SK-N-SH (cell line): ENCODE measurements at regions not wholly inside any gene's neighbourhood (a gene's known extent, or its start where the extent isn't known, plus 50 kb on each side); places are given as distances from the start of the nearest gene placed in this dataset.

Source experiments
- CHD2 ChIP-seq: fragments of 150-350 bp; IDR thresholded peaks from 2 replicates; pipeline ENCODE4 v1.6.1; 2018; ENCODE audit warnings: low read length; ENCODE audit not compliant: partially characterized antibody
- EP300 ChIP-seq, 2 experiments: IDR thresholded peaks; 2 replicates each; pipeline versions ENCODE4 v1.4.0 to v1.6.1; 2012; ENCODE audit warnings: borderline replicate concordance in 1 of 2, low read depth in 1 of 2, low read length in 1 of 2
- EZH2phosphoT487 ChIP-seq: fragments of 200-600 bp; sonication (generic); IDR thresholded peaks from 2 replicates; pipeline ENCODE4 v1.6.1; 2017; ENCODE audit warnings: low read depth, mixed run types, mild to moderate bottlenecking, antibody characterized with exemption, moderate library complexity, borderline replicate concordance
- FOXJ3 ChIP-seq: sonication (generic); formaldehyde crosslinking; IDR thresholded peaks from 2 replicates; pipeline ENCODE4 v1.5.1; 2020; ENCODE audit warnings: mild to moderate bottlenecking, missing genetic modification reagents
- MEF2A ChIP-seq: IDR thresholded peaks from 2 replicates; pipeline ENCODE4 v1.4.0; 2012; ENCODE audit warnings: low read depth, borderline replicate concordance
- MXI1 ChIP-seq: IDR thresholded peaks from 2 replicates; pipeline ENCODE4 v1.6.1; 2012; ENCODE audit warnings: mild to moderate bottlenecking, low read depth, low read length, improper control_type of control experiment
- NRF1 ChIP-seq: IDR thresholded peaks from 2 replicates; pipeline ENCODE4 v1.6.1; 2012; ENCODE audit warnings: low read depth, mild to moderate bottlenecking, low read length
- POLR2AphosphoS5 ChIP-seq: IDR thresholded peaks from 2 replicates; pipeline ENCODE4 v1.6.1; 2012; ENCODE audit warnings: low read depth, low read length
- RCOR1 ChIP-seq: fragments of 150-350 bp; IDR thresholded peaks from 2 replicates; pipeline ENCODE4 v1.6.1; 2017; ENCODE audit warnings: antibody characterized with exemption, low read length
- RFX5 ChIP-seq: IDR thresholded peaks from 2 replicates; pipeline ENCODE4 v1.6.1; 2012; ENCODE audit warnings: mild to moderate bottlenecking, improper control_type of control experiment, low read length
- RXRA ChIP-seq: IDR thresholded peaks from 2 replicates; pipeline ENCODE4 v1.4.0; 2012; ENCODE audit warnings: low read depth, mild to moderate bottlenecking, borderline replicate concordance
- SIN3A ChIP-seq: IDR thresholded peaks from 2 replicates; pipeline ENCODE4 v1.6.1; 2012; ENCODE audit warnings: low read depth, mild to moderate bottlenecking, low read length, moderate library complexity, borderline replicate concordance
- TAF1 ChIP-seq: IDR thresholded peaks from 2 replicates; pipeline ENCODE4 v1.6.1; 2012; ENCODE audit warnings: low read depth, mild to moderate bottlenecking, low read length, moderate library complexity, borderline replicate concordance
- TCF12 ChIP-seq: IDR thresholded peaks from 2 replicates; pipeline ENCODE4 v1.4.0; 2012
- TEAD4 ChIP-seq: IDR thresholded peaks from 2 replicates; pipeline ENCODE4 v1.4.0; 2012; ENCODE audit warnings: mild to moderate bottlenecking, borderline replicate concordance; ENCODE audit not compliant: insufficient read depth
- TF ChIP-seq, protein P1 (sequence below): fragments of 150-350 bp; IDR thresholded peaks from 2 replicates; pipeline ENCODE4 v1.6.1; 2016; ENCODE audit warnings: mild to moderate bottlenecking, low read depth, low read length
- TF ChIP-seq, protein P2 (sequence below): fragments of 150-350 bp; IDR thresholded peaks from 2 replicates; pipeline ENCODE4 v1.6.1; 2017; ENCODE audit warnings: antibody characterized with exemption, low read length, low read depth, borderline replicate concordance
- TF ChIP-seq, protein P3 (sequence below): fragments of 200-600 bp; sonication (generic); IDR thresholded peaks from 2 replicates; pipeline ENCODE4 v1.6.1; 2017; ENCODE audit warnings: antibody characterized with exemption, mild to moderate bottlenecking, moderate library complexity
- TF ChIP-seq, protein P4 (sequence below): IDR thresholded peaks from 2 replicates; pipeline ENCODE4 v1.4.0; 2012; ENCODE audit warnings: low read depth

DNA sequence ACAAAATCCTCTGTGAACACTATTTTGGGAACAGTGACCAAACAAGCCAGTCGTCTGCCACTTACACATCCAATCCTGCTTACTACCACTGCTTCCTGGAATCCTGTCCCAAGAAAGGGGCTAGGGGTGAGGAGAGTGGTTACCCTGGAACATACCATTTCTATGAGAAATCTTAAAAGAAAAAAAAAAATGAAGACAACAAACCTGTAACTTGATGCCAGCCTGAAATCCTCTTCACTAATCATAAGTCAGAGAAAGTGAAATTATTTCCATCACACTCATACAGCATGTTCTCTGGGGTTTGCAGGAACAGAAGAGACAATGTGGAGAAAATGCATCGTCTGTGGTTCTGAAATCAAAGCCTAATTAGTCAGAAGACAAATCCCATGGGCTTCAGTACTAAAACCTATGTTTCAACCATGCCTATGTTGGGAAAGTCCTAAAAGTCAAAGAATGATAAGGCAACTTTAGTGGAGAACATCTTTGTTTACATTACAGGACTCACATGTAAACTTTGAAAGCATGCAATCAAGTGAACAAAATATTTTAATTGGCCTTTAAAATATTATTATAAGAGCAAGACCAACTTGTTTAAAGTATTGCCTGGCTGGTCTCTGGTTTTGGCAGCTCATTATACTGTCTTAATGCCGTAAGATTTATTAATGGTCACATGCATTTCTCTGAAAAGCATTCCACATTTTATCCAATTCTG is 220.7 kb downstream of the LTN1 start (continued):
- TF ChIP-seq POLR2AphosphoS5 (peak; percentile 10; the same call in 1 of the 2 replicates), FOXJ3 (CRISPR knock-in tag) (no peak), EZH2phosphoT487 (no peak), TEAD4 (no peak), TAF1 (no peak; the same call in 1 of the 2 replicates), MEF2A (peak; percentile 80; the same call in 1 of the 2 replicates), TCF12 (peak; percentile 70; the same call in 1 of the 2 replicates), NRF1 (no peak), RXRA (peak; percentile 64), EP300 (IDR thresholded peaks at IDR 0.05; ENCODE audit: borderline replicate concordance in 1 of 2, low read depth in 1 of 2, low read length in 1 of 2) (peak in 1 of 2 experiments; percentile 64; a peak in 1 of 4 replicates), SIN3A (no peak), CHD2 (no peak), RFX5 (no peak), RCOR1 (no peak), MXI1 (no peak)
- TF ChIP-seq, protein P1, sequence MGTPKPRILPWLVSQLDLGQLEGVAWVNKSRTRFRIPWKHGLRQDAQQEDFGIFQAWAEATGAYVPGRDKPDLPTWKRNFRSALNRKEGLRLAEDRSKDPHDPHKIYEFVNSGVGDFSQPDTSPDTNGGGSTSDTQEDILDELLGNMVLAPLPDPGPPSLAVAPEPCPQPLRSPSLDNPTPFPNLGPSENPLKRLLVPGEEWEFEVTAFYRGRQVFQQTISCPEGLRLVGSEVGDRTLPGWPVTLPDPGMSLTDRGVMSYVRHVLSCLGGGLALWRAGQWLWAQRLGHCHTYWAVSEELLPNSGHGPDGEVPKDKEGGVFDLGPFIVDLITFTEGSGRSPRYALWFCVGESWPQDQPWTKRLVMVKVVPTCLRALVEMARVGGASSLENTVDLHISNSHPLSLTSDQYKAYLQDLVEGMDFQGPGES, result no peak
- TF ChIP-seq, protein P2, sequence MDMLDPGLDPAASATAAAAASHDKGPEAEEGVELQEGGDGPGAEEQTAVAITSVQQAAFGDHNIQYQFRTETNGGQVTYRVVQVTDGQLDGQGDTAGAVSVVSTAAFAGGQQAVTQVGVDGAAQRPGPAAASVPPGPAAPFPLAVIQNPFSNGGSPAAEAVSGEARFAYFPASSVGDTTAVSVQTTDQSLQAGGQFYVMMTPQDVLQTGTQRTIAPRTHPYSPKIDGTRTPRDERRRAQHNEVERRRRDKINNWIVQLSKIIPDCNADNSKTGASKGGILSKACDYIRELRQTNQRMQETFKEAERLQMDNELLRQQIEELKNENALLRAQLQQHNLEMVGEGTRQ, result no peak
- TF ChIP-seq, protein P3, sequence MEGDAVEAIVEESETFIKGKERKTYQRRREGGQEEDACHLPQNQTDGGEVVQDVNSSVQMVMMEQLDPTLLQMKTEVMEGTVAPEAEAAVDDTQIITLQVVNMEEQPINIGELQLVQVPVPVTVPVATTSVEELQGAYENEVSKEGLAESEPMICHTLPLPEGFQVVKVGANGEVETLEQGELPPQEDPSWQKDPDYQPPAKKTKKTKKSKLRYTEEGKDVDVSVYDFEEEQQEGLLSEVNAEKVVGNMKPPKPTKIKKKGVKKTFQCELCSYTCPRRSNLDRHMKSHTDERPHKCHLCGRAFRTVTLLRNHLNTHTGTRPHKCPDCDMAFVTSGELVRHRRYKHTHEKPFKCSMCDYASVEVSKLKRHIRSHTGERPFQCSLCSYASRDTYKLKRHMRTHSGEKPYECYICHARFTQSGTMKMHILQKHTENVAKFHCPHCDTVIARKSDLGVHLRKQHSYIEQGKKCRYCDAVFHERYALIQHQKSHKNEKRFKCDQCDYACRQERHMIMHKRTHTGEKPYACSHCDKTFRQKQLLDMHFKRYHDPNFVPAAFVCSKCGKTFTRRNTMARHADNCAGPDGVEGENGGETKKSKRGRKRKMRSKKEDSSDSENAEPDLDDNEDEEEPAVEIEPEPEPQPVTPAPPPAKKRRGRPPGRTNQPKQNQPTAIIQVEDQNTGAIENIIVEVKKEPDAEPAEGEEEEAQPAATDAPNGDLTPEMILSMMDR, result no peak
- TF ChIP-seq, protein P4, sequence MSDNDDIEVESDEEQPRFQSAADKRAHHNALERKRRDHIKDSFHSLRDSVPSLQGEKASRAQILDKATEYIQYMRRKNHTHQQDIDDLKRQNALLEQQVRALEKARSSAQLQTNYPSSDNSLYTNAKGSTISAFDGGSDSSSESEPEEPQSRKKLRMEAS, result 0 out of 2 replicates have a peak, but pooled peaks have one; percentile 27
